KG1 (cell line): ENCODE measurements at regions not wholly inside any gene's neighbourhood (a gene's known extent, or its start where the extent isn't known, plus 50 kb on each side); places are given as distances from the start of the nearest gene placed in this dataset.

Experiments used
- DNase-seq: peaks from one replicate; lab custom pipeline; 2025; lab: John Stamatoyannopoulos, UW

DNA sequence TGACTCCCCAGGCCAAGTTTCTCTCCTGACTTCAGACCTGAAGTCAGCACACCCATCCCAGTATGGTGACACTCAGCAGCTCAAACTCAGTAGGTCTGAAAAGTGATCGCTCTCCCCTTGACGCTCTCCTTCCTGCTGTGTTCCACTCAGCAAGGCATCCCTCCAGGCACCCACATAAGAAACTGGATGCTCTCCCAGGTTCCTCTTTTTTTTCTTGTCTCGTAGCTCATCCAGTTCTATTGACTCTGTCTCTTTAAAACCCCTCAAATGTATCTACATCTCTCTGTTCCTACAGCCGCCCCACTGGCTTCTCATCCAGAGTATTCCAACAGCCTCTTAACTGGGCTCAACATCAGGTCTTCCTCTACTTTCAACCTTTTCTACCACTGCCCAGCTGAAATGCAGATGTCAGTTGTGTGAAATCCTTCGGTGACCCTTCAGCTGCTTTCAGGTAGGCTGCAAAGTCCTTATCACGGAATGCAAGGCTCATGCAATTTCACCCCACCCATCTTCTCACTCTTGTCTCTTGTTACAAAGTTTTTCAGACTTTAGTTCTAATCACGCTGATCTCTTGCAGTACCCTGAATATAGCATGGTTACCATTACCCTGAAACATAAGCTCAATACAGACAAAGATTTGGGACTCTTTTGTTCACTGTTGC is 286.2 kb upstream of the POU3F1 start:
- no peak for DNase-seq

GRCh38 chr1:38331496-38332210 is 285.1 kb upstream of the POU3F1 start:
- no peak for DNase-seq

DNA sequence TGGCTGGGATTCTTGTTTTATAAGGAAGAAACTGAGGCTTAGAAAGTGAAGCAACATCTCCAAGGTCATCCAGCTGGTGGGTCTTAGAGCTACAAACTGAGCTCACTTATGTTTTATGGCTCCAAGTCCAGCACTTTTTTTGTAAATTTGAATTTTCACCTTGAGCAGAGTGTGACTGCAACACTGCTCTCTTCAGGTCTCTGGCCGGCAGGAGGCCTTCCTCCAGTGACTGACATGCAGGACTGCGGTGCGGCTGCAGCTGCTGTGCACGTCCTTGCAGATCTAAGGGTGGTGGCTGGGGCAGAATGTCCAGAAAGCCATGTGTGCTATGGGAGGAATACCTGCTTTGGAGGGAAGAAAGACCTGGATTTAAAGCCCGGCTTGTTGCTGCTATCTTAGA is 284.2 kb upstream of the POU3F1 start:
- DNase-seq: no peak

- no peak for DNase-seq
Measured at GRCh38 chr1:38329644-38330043, 283.1 kb upstream of the POU3F1 start.

DNA sequence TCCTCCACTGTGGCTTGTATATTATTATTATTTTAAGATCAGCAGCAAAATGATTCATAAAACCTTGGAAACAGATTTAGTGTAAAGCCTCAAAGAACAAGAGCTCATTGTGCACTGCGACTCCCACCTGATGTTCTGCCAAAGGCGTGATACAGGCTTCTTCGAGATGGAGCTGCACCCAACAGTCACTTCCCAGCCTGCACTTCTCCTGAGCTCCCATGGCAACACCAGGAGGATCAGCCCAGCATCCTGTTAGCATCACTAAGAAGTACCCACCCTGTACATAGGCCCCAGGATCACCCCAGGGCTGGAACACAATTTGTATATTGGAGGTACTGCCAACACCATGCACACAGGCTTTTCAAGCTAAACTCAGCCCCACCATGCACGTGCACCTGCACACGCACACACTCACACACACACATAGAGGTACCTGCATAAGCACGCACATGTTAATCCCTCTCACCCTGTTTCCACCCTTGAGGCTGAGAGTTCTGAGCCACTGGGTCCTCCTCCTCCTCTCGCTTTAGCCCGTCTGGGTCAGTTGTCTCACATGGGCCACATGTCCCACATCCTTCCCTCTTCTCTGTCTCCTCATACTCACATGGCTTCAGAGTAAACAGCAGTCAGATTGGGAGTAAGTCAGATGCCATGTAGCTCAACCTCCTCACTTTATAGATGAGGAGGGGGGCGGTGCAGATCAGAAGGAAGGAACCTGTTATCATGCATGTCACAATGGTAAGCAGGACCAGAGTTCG is 281.9 kb upstream of the POU3F1 start:
- no peak for DNase-seq

DNA sequence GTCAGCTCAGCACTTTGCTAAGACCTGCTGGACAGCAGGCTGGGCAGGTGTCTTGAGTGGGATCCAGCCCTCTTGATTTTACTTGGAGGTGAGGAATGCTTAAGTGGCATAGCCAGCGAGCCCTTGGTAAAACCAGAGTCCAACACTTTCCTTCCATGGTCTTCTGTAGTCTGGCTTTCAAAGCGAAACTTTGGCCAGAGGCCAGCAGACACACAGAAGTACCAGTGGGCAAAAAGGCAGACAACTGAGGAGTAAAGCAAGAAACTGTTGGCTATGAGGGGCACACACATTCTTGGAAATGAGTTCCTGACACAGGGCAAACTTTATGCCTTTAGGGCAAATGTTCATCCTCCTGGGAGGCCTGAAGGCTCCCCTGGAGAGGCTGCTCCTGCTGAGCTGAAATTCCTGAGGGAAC is 281.0 kb upstream of the POU3F1 start:
- no peak for DNase-seq

DNA sequence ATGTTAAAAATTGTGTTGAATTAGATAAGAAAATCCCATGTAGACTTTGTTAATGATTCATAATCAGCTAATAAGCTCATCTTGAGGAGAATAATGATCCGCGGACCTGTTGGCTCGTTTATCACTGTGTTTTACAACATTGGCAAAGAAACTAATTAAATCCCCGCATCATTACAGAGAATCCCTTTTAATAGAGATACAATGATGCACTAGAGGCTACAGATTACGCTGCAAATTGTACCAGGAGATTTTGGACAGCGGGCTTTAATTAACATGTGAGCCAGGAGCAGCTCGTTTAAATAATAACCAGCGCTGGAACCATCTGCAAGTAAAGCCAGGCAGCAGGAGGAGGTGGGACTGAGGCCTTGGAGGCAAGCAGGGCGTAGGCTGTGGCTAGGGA is 280.3 kb upstream of the POU3F1 start:
- no peak for DNase-seq

GRCh38 chr1:38326135-38326534 is 279.5 kb upstream of the POU3F1 start:
- no peak for DNase-seq

DNA sequence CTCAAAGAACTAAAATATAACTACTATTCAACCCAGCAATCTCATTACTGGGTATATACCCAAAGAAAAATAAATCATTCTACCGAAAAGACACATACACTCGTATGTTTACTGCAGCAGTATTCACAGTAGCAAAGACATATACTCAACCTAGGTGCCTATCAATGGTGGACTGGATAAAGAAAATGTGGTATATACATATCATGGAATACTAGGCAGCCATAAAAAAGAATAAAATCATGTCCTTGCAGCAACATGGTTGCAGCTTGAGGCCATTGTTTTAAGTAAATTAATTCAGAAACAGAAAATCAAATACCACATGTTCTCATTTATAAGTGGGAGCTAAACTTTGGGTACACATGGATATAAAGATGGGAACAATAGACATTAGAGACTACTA is 266.2 kb upstream of the POU3F1 start:
- DNase-seq: no peak

GRCh38 chr1:38310079-38310478 is 263.5 kb upstream of the POU3F1 start:
- no peak for DNase-seq

DNA sequence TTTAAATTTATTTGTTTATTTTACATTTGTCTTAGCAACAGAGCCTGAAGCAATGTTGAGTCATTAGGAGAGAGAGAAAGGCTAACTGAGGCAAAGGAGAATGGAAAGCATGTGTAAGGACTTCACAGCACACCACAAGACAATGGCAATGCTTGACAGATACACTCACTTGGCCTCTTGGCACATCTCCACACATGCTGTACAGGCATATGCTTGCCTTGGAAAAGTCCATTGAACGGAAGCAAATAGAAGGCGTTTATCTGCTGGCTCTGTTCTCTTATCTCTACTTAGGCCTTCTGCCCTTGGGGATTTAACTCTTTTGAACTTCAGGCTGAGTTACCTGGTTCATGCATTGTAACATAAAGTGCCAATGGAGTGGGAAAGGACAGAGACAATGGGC is 262.2 kb upstream of the POU3F1 start:
- DNase-seq: no peak

DNA sequence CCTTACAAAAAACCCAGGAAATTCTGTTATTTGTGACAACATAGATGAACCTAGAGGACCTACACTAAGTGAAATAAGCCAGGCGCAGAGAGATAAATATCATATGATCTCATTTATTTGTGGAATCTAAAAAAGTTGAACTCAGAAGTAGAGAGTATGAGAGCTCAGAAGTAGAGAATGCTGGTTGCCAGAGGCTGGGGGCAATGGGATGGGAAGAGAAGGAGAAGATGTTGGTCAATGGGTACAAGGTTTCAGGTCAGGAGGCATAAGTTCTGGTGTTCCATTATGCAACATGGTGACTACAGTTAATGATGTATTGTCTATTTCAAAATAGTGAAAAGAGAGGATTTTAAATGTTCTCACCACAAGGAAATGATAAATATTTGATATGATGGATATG is 259.1 kb upstream of the POU3F1 start:
- DNase-seq: no peak

DNA sequence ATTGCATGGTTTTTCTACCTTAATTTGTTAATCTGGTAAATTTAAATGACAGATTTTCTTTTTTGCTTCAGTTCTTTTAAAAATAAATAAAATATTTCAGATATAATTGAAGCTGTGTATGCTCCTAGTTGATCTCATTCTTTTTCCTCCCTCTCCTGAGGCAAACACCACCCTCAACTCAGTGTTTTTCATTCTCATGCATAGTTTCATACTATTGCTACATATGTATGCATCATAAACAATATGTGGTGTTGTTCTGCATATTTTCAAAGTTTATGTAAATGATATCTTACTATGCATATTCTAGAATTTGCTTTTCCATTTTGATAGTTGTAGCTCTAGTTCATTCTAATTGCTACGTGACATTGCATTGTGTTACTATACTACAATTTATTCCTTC is 257.2 kb upstream of the POU3F1 start:
- no peak for DNase-seq

GRCh38 chr1:38301040-38301439 is 254.4 kb upstream of the POU3F1 start:
- DNase-seq: no peak

- no peak for DNase-seq
Measured at GRCh38 chr1:38300616-38301015, 254.0 kb upstream of the POU3F1 start.

DNA sequence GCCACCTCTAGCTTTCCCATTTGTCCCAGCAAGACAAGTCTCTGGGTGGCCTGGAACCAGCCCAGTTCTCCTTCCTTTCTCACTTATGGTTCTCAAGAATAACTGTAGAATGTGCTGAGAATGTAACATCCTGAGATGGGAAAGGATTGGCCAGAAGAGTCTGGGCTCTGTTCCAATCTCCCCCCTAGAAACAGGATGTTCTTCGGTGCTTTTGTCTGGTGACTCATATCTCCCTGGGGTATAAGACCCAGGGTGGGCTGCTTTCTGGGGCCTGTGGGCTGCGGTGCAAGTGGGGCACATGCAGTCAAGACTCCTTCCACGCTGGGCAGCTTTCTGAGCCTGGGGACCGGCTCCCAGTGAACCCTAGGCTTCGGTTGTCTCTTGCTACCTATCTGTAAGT is 251.2 kb upstream of the POU3F1 start:
- no peak for DNase-seq

GRCh38 chr1:38297246-38297645 is 250.7 kb upstream of the POU3F1 start:
- DNase-seq: no peak

GRCh38 chr1:38296047-38296446 is 249.5 kb upstream of the POU3F1 start:
- DNase-seq: no peak

GRCh38 chr1:38293567-38293966 is 247.0 kb upstream of the POU3F1 start:
- no peak for DNase-seq

DNA sequence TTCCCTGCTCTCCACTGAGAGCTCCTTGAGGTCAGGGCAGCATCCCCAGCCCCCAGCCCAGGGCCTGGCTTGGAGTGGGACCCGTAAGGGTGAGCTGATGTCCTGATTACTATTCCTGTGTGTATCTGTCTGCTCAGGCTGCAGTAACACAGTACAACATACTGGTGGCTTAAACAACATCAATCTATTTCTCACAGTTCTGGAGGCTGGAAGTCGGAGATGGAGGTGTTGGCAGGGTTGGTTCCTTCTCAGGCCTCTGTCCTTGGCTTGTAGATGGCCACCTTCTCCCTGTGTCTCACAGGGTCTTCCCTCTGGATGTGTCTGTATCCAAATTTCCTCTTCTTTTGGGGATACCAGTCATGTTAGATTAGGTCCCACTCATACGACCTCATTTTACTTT is 246.4 kb upstream of the POU3F1 start:
- no peak for DNase-seq

- DNase-seq: no peak
Measured at GRCh38 chr1:38291906-38292521, 245.4 kb upstream of the POU3F1 start.

- DNase-seq: no peak
Measured at GRCh38 chr1:38291336-38291735, 244.7 kb upstream of the POU3F1 start.

- DNase-seq: no peak
Measured at GRCh38 chr1:38289034-38289433, 242.4 kb upstream of the POU3F1 start.
